ENCODE measurements at regions not wholly inside any gene's neighbourhood (a gene's known extent, or its start where the extent isn't known, plus 50 kb on each side); places are given as distances from the start of the nearest gene placed in this dataset.

DNA sequence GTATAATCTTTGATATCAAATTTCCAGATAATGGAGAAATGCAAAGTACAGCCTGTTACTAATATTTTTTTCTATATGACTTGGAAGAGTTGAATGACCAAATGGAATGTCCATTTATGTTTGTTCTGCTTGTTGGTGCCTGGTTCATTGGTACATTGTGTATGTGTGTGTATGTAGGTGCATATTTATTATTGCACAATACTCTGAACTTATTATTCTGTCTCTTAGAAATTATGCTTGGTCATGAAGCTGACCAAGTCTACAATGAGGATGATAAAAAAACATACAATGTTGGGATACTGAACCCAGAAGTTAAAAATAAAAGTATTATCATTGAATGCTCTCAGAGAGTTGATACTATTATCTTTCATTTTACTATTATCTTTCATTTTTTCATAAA, 706.3 kb downstream of the KCTD16 start:
- TF ChIP-seq, protein P1, sequence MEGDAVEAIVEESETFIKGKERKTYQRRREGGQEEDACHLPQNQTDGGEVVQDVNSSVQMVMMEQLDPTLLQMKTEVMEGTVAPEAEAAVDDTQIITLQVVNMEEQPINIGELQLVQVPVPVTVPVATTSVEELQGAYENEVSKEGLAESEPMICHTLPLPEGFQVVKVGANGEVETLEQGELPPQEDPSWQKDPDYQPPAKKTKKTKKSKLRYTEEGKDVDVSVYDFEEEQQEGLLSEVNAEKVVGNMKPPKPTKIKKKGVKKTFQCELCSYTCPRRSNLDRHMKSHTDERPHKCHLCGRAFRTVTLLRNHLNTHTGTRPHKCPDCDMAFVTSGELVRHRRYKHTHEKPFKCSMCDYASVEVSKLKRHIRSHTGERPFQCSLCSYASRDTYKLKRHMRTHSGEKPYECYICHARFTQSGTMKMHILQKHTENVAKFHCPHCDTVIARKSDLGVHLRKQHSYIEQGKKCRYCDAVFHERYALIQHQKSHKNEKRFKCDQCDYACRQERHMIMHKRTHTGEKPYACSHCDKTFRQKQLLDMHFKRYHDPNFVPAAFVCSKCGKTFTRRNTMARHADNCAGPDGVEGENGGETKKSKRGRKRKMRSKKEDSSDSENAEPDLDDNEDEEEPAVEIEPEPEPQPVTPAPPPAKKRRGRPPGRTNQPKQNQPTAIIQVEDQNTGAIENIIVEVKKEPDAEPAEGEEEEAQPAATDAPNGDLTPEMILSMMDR (IDR thresholded peaks at IDR 0.05) = no peak
- TF ChIP-seq POLR2A (IDR thresholded peaks at IDR 0.05) (no peak), POLR2AphosphoS5 (IDR thresholded peaks at IDR 0.05) (no peak)

All from stomach (tissue), 4 donors.